Sigmoid colon (tissue), 4 donors: ENCODE measurements at regions not wholly inside any gene's neighbourhood (a gene's known extent, or its start where the extent isn't known, plus 50 kb on each side); places are given as distances from the start of the nearest gene placed in this dataset.

ENCODE experiments used
- EP300 ChIP-seq, 4 donors: sonication (generic); formaldehyde crosslinking; IDR thresholded peaks; one replicate each; pipeline ENCODE4 v1.6.1; 2017; ENCODE audit warnings: antibody characterized with exemption in 4 of 4
- TF ChIP-seq, protein P1 (sequence below), 4 experiments: fragments of 450-650 bp in 3 of 4; fragments of 200-600 bp in 1 of 4; IDR thresholded peaks; one replicate each; pipeline ENCODE4 v1.5.1; 2016 to 2019; ENCODE audit warnings: antibody characterized with exemption in 4 of 4, mild to moderate bottlenecking in 3 of 4, moderate library complexity in 2 of 4

DNA sequence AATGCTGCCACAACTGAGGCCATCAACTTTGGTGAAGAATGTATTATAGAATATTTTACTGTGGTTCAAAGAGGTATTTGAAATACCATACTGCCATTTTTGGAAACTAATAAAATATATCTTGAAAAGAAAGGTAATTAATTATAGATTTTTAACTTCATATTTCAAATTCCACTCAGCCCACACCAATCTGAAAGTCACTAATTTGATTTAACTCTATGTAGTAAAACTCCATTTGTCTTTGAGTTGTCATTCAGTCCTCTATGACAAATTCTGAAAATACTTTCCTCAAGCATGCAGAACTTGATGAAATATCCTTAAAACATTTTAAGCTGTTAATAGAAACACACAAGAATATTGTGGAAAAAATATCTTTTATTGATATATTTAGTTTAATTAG, 1196.7 kb upstream of the CITED2 start:
- TF ChIP-seq EP300 (IDR thresholded peaks at IDR 0.05), result no peak
- TF ChIP-seq, protein P1, sequence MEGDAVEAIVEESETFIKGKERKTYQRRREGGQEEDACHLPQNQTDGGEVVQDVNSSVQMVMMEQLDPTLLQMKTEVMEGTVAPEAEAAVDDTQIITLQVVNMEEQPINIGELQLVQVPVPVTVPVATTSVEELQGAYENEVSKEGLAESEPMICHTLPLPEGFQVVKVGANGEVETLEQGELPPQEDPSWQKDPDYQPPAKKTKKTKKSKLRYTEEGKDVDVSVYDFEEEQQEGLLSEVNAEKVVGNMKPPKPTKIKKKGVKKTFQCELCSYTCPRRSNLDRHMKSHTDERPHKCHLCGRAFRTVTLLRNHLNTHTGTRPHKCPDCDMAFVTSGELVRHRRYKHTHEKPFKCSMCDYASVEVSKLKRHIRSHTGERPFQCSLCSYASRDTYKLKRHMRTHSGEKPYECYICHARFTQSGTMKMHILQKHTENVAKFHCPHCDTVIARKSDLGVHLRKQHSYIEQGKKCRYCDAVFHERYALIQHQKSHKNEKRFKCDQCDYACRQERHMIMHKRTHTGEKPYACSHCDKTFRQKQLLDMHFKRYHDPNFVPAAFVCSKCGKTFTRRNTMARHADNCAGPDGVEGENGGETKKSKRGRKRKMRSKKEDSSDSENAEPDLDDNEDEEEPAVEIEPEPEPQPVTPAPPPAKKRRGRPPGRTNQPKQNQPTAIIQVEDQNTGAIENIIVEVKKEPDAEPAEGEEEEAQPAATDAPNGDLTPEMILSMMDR (IDR thresholded peaks at IDR 0.05), result no peak
